Renal cortical epithelial cell (primary cell): ENCODE measurements at regions not wholly inside any gene's neighbourhood (a gene's known extent, or its start where the extent isn't known, plus 50 kb on each side); places are given as distances from the start of the nearest gene placed in this dataset.

Source experiments
- DNase-seq: peaks from one replicate; pipeline ENCODE4 v3.0.0-alpha.2; 2011; ENCODE audit warnings: low read depth

DNA sequence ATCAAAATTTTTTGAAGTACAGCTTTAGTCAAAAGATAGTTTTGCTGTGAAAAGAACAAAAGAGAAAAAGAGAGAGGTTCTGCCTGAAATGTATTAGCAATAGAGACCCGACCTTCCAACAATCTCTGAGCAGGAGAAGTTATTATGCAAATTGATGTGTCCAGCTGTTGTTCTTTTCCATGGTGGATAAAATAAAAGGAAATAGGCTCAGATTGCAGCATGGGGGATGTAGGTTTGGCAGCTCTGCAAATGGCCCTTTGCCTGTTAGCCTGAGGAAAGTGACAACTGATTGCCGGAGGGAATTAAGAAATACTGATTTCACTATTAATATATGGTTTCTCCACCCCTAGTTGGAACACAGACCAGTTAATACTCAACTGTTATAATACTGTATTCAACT is 1283.2 kb upstream of the NXPH2 start:
- no peak for DNase-seq

DNA sequence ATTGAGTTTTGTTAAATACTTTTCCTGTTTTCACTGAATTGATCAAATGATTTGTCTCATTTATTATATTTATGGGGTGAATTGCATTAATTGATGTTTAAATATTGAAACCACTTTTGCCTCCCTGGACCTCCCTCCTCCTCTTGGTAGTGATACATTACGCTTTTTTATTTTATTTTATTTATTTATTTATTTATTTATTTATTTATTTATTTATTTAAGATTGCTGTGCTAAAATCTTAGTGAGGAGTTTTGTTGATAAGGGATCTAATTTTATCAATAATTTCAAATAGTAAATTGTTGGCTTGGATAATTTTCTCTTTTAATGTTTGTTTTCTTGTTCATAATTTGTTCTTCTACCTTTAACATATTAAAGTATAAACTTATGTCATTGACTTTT is 1281.0 kb upstream of the NXPH2 start:
- no peak for DNase-seq

DNA sequence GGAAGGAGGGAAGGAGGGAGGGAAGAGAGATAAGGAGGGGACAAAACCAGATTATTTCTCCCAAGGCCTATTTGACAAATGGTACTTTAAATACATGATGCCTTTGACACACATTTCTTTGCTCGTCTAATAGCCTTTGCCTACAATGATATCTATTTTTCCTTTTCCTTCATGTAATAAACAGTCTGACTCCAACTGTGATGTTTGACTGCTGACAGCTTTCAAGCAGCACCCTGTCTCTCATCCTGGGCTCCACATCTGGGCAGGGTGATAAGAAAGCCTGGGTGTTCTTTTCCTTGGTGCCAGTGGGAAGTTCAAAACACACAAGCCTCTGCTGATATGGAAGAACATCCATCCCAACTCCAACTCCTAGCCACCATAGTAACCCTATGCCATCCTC is 1277.7 kb upstream of the NXPH2 start:
- DNase-seq = no peak

DNA sequence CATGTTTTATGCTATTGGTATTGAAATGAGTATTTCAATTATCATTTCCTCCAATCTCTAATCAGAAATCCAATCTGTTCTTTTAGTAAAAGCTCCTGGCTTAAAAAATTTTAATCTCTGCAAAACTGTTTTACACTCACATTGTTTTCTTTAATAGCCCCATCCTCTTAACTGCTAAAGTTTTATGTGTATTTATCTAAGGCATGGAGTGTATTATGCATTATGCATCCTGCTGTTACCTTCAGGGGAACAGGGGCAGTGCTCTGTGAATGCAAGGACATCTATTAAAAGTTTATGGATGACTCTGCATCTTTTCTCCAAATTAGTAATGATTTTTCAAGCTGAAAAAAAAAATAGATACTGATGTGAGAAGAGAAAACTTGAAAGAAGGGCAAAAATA is 1261.6 kb upstream of the NXPH2 start:
- no peak for DNase-seq

DNA sequence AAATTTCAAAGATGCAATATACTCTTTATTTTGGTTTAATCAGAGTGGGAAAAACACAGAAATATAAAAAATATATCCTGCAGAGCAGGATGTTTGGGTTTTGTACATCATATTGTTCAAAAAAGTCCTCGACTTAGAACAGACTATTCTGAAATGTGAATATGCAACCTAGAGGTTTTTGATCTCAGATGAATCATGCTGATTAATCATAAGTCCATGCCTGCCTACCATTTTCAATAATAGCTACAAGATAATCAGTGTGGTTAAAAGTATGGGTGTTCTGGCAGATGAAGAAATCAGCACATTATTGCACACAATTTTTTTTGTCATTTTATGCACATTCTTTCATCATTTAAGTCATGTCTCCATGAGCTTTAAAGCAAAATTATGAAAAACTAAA is 1261.0 kb upstream of the NXPH2 start:
- DNase-seq = no peak

DNA sequence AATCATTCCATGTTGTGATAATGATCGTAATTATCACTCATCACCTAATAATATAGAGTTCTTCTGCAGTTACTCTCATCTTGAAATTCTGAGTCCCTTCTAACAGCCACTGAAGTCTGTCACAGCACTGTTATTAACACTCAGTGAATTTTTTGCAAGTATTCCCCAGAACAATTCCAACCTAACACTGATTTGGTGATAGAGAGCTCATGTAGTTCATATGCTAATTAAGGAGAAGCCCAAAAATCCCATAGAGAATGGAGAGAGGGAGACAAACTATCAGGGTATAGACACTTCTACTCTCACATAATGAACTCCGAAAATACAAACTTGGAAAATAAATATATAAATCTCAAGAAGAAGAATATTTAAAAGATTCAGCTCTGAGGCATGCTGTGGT is 1253.4 kb upstream of the NXPH2 start:
- no peak for DNase-seq

DNA sequence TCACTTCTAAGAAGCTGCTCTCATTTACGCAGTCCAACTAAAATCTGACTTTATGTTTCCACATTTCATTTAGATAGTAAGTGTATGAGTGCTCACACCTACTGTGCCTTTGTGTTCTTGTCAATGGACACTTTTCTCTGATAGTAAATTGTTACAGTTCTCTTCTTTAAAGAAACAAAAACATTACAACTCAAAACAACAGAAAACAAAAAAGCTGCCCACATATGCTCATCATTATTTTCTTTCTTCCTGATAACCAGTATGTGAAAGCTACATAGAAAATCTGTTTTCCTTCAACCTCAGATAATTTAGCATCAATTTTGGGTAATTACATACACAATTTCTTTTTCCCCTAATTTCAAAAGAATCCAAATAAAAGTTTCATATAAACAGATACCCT is 1247.8 kb upstream of the NXPH2 start:
- no peak for DNase-seq

DNA sequence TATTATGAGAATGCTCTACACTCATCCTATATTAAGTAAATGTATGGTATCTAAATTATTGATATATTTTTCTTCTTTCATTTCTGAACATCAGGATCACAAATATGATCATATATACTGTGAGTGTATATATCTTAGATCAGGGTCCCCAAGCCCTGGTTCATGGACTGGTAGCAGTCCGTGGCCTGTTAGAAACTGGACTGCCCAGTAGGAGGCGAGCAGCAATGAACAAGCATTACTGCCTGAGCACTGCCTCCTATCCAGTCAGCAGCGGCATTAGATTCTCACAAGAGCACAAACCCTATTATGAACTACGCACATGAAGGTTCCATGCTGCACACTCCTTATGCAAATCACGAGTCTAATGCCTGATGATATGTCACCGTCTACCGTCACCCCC is 1247.1 kb upstream of the NXPH2 start:
- DNase-seq = no peak

DNA sequence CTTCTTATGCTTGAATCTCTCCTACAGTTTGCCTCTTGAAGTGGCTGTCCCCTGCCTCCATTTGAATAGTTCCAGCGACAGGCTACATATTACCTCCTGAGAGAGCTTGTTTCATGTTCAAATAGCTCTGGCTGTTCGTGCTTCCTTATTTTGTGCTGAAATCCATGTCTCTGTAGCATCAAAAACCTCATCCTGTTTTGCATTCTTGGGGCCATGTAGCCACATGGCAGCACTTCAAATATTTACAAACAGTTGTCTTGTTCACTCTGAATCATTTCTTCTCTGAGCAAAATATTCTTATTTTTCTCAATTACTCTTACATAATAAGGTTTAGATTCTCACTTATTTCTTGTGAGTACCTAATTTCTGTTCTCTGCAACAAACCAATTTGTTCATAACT is 1243.1 kb upstream of the NXPH2 start:
- no peak for DNase-seq

DNA sequence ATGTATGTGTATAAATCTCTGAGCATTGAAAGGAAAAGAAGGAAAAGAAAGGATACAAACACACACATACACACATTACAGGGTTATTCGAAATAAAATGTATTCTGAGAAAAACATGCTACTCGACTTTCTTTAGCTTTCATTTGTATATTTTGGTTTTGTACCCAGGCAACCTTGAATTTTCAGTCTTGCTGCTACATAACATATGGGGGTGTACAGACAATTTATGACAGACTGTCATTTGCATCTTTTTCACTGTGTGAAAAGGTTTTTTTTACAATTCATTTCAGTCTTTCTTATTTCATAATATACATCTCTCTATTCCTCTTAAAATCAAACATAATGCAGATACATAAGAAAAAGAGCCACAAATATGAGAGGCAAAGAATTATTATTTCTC is 1238.4 kb upstream of the NXPH2 start:
- DNase-seq = no peak

DNA sequence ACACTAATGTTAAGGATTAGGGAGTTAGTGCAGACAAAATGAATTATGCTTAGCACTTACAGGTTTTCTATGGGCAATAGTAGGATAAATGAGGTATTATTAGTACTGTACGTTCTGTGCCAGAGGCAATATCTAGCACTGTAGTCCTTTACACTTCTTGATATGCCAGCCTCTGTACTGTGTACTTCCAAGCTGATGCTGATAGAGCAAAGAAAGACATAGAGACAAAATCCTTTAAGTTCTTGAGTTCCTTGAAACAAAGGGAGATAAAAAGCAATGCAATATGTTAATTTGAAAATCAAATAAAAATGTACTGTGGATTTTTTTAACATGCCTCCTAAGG is 1234.0 kb upstream of the NXPH2 start:
- DNase-seq = no peak

DNA sequence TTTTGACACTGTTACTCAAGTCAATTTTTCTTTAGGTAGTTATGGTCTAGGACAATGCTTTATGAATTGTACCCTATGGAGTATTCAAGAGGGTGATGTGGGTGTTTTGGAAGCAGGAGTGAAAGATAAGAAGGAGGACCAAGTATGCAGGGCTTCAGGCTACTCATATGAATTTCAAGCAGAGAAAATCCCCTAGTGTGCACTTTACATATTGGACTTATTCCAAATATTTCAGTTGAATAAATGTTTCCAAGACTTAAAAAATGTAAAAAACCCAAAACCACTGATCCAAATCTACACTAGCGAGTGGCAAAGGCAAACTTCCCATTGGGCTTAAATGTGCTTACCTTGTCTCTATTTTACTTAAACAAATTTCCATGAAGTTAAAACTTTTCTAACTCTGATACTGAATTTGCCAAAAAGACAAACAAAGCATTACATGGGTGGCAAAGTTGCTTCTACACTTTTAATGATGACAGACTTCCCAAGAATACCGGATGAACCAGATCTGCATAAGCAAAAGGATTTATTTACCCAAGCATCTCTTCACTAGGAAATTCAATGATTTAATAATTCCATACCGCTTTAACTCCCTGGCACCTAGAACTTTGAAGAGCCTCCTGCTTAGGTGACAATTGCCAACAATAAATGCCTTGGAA is 1233.5 kb upstream of the NXPH2 start:
- DNase-seq = no peak

DNA sequence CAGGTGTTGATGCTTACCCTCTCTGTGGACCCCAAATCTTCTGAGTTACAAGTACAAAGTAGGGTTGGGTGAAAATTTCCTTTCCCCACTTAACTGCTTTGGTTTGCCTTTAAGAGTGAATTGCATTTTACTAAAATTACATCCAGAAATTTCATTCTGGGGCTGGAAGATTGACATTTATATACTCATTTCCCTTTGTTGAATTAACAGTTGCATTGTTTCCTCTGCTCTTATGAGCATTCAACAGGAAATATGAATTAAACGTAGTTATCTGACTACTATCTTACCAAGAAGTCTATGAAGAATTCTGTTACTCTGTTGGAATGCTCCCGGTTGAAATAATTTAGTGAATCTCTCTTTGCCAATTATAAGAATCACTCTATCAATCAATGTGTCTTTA is 1231.1 kb upstream of the NXPH2 start:
- DNase-seq = no peak

DNA sequence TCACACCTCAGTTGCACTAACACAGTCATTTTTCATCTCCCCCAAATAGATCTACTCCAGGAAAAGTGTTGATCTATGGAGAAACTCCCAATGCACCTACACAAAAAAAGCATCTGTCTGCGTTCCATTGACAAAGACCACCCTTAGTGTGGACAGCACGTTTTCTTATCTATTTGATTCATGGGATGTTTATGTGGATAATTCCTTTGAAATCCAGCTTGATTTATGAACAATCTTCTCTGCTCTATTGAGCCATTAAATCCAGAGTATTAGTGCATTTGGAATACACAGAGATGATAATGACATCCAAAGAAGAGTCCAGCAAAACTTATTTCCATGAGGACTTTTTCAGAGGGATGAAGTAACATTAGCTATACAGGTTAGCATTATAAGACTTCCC is 1221.9 kb upstream of the NXPH2 start:
- no peak for DNase-seq

DNA sequence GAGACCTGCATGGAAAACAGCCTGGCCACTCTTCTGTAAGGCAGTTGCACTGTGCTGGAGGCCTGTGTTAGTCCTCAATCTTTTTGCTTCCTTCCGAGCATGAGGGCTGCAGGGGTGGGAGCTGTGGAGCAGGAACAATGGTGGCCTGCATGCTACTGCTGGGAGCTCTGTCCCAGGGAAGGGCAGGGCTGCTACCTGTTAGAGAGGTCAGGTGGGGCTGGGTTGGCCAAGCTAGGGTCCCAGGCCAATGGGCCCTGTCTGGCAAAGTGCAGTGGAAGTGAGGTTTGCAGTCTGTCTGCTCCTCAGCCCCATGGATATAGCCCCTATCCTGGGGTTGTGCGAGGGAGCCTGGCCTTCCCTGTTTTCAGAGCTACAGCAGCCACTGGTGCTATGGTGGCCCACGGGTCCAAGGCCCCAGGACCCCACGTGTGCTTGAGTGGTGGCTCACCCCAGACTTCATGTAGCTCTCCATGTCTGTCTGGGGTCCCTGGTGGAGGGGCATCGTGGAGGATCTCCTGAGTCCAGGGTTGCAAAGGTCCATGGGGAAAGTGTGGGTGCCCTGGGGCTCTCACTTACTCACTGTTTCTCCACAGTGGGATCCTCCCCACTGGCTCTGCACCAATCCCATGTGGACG is 1212.6 kb upstream of the NXPH2 start:
- no peak for DNase-seq

DNA sequence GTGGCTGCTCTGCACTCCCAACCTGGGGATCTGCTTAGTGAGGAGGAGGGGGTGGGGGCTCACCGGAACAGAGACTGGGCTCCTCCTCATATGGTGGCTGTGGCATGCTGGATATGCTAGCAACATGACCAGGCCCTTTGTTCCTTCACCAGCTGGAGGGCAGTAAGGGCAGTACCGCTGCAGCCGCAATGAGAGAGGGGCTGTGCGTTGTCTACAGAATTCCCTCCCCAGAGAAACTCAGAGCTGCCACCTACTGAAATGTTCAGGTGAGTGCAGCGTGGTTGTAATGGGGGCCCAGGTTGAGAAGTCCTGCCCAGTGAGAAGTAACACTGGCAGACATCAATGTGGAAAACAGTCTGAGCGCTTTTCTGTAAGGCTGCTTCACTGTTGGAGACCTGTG is 1211.9 kb upstream of the NXPH2 start:
- no peak for DNase-seq

DNA sequence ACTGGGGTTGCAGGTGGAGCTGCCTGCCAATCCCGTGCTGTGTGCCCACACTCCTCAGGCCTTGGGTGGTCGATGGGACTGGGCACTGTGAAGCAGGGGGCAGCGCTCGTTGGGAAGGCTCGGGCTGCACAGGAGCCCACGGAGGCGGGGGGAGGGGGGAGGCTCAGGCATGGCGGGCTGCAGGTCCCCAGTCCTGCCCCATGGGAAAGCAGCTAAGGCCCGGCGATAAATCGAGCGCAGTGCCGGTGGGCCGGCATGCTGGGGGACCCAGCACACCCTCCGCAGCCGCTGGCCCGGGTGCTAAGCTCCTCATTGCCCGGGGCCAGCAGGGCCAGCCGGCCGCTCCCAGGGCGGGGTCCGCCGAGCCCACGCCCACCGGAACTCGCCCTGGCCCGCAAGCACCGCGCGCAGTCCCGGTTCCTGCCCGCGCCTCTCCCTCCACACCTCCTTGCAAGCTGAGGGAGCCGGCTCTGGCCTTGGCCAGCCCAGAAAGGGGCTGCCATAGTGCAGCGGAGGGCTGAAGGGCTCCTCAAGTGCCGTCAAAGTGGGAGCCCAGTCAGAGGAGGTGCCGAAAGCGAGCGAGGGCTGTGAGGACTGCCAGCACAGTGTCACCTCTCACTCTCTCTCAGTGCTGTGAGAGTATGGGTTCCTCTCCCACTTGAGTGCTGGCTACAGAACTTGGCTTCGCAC is 1210.6 kb upstream of the NXPH2 start:
- no peak for DNase-seq

DNA sequence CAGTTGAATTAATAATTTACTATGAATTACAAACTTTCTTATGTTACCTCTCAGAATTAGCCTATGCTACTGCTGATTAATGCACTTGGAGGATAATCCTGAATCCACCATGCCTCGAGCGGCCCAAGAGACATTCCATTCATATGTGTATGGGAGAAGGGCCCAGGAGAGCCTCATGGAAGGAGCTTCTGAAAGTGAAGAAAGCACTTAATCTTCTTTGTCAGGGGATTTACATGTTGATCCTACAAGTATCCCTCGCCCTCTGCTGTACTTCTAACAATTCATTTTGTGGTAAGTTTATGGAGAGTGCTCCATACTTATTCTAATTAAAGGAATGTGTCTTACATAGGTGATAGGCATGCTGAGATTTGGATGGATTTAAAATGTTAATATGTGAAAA is 1189.1 kb upstream of the NXPH2 start:
- DNase-seq = no peak

DNA sequence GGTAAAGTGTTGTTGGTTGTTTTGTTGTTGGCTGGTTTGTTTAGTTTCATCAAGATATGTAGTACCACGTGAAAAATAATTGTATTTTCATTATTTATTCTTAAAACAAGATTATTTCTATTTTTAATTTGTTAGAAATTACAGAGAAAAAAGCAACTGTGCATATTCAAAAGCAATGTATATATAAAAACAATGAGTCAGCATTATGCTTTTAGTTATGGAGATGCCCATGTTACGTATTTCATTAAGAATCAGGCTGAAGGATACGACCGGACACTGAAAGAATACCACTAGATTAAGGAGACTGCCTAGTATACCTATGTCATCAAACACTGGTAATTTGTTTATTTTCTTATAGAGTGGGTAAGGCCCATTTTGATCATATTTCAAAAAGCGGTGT is 1188.4 kb upstream of the NXPH2 start:
- no peak for DNase-seq

DNA sequence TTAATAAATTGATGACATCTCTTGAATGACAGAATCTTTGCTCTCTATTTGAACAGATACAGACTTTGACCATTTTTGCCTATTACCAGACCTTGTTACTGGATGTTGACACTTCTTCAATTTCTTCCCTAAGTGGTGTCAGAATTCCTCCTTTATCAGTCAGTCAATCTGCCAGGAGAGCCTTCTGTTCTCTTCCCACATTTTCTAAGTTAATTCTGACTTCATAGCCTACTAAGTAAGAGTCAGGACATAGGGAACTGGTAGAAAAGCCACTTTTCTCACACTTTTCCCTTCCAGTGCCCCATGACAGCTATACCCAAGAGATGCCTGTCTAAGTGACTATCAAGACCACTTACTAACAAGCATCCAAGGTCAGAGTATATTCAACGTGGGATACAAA is 1187.5 kb upstream of the NXPH2 start:
- DNase-seq = no peak

DNA sequence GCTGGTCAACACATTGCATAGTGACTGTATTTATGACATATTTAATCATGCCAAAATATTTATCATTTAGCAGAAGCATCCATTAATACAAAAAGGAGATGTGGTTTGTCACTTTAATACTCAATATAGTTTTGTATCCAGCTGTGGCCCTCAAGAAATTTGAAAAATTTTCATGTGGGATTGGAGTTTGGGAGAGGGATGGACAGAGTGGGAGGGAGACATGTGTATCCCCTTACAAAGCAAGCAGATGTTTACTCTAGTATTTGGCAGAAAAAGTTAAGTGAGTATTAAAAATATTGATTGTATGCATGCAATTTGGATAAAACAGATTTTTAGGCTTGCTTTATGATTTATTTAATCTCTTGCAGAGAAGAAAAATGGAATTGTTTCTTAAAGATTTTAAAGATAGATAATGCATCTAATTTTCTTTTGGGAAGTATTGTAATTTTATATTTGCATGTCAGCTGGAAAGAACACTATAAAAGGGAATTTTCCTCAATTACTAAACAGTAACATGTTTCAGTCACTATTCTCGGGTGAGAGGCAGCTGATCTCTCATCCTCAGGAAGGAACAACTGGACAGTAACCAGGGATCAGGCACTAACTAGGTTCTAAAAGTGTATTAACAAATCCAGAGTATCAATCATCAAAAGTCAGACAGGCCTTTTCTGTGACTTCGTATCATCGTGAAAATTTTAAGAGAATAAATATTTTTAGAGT is 1184.7 kb upstream of the NXPH2 start:
- DNase-seq = no peak

DNA sequence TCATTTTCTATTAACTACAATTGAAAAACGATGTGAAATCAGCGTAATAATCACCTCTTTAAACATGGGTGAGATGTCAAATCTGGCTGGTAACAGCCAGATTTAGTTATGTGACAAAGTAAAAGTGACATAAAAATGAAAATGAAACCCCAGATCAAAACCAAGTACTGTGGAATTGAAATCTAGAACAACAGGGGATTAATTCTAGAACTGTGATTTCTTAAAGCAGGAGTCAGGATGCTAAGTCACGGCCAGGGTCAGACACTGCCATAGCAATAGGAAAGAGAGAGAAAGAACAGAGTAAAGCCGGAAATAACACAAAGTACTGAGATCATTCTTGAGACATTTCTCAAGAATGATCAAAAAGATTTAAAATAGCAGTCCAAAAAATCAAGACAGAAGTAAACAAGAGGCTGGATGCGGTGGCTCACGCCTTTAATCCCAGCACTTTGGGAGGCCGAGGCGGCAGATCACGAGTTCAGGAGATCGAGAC is 1183.7 kb upstream of the NXPH2 start:
- no peak for DNase-seq
